Activated naive CD4-positive, alpha-beta T cell treated with anti-CD3 and anti-CD28 coated beads for 36 hours (primary cell): ENCODE measurements at regions not wholly inside any gene's neighbourhood (a gene's known extent, or its start where the extent isn't known, plus 50 kb on each side); places are given as distances from the start of the nearest gene placed in this dataset.

Experiments
- CTCF ChIA-PET: fragments of 350-600 bp; sonication (Branson Sonifier 250); formaldehyde crosslinking; loops from one replicate; lab custom pipeline; 2021; ENCODE audit warnings: antibody characterized with exemption; lab: Charles Lee
- DNase-seq: peaks from one replicate; pipeline ENCODE4 v3.0.0-alpha.2; 2020
- H3K27ac Mint-ChIP-seq: one replicate; pipeline ENCODE4 v1.8.0; 2021; ENCODE audit warnings: mild to moderate bottlenecking, mixed read lengths
- H3K27me3 Mint-ChIP-seq: one replicate; pipeline ENCODE4 v1.8.0; 2021; ENCODE audit warnings: low read depth, mixed read lengths
- H3K36me3 Mint-ChIP-seq: one replicate; pipeline ENCODE4 v1.8.0; 2021; ENCODE audit warnings: low read depth, mixed read lengths
- H3K4me1 Mint-ChIP-seq: one replicate; pipeline ENCODE4 v1.8.0; 2021; ENCODE audit warnings: low read depth, mixed read lengths
- H3K4me3 Mint-ChIP-seq: one replicate; pipeline ENCODE4 v1.8.0; 2021; ENCODE audit warnings: mild to moderate bottlenecking, moderate library complexity, mixed read lengths
- H3K9me3 Mint-ChIP-seq: one replicate; pipeline ENCODE4 v1.8.0; 2021; ENCODE audit warnings: mixed read lengths
- intact Hi-C: fragments of 100-400 bp; cut with micrococcal nuclease; formaldehyde crosslinking; loops from one replicate; pipeline ENCODE4 v1.15.1; 2023

DNA sequence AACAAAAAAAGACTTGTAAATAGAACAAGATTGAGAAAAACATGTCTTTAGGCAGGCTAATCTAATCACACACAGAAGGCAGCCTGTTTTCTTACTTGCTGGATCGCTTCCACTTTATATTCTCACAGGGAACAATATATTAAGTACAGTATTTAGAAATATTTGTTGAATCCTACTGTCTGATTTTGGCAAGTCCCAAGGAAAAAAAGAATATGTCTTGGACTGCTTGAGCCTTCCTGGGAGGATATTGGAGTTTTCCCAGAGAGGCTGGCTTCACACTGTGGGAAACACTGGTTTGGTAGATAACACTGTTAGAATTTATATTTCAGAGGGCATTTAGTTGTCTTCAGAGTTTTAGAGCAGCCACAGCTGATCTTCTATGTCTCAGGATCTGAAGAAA, 229.7 kb downstream of the PRL start:
- intact Hi-C loops: loop anchor here (10.0 kb wide), 1 partner anchor 1862 kb away; no protein-coding TSS in a partner anchor

DNA sequence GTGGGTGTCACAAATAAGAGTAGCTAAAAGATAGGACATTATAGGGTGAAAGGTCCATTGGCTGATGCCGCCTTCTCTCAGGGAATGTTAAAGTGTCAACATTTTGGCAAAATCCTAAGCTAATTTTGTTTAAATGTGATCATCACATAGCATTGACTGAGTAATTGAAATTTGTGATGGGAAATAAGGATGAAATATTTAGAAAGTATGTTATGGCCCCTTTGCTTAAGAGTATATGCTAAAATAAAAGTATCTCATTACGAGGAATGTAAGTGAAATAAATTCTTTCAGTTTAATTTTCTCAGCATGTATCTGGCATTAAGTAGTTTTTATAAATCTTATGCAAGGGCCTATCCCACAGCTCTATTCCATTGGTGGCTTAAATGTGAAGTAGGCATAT, 229.2 kb downstream of the PRL start:
- intact Hi-C loops: loop anchor here (10.0 kb wide), 1 partner anchor 1863 kb away; no protein-coding TSS in a partner anchor
- Mint-ChIP-seq H3K36me3 (no peaks in the 10 kb centered on the region), H3K4me1 (peaks cover 11% of the 10 kb centered on the region), H3K27me3 (peaks cover 3% of the 10 kb centered on the region), H3K9me3 (no peaks in the 10 kb centered on the region), H3K4me3 (no peak overlapping the region), H3K27ac (no peak overlapping the region)
- DNase-seq: no peak
- CTCF ChIA-PET: interaction anchor here (0.9 kb wide), 1 partner anchor 153 kb away, joined by 3 read pairs; no protein-coding TSS in a partner anchor

More for the DNA sequence above, 229.7 kb downstream of the PRL start:
- peaks cover 12% of the 10 kb centered on the region for H3K4me1 Mint-ChIP-seq
- CTCF ChIA-PET: no interaction called here
- H3K36me3 Mint-ChIP-seq: no peaks in the 10 kb centered on the region
- H3K4me3 Mint-ChIP-seq: no peak overlapping the region
- H3K27ac Mint-ChIP-seq: no peak overlapping the region
- DNase-seq: no peak
- peaks cover 8% of the 10 kb centered on the region for H3K27me3 Mint-ChIP-seq
- no peaks in the 10 kb centered on the region for H3K9me3 Mint-ChIP-seq

- Mint-ChIP-seq H3K27ac (no peak overlapping the region), H3K9me3 (no peaks in the 10 kb centered on the region), H3K4me1 (peaks cover 3% of the 10 kb centered on the region), H3K27me3 (no peaks in the 10 kb centered on the region), H3K36me3 (no peaks in the 10 kb centered on the region), H3K4me3 (no peak overlapping the region)
- CTCF ChIA-PET: interaction anchor here (0.7 to 0.9 kb wide), 2 partner anchors 154 to 228 kb away, joined by 3 read pairs; no protein-coding TSS in a partner anchor
- DNase-seq: no peak
- intact Hi-C loops: loop anchor here (10.0 kb wide), 1 partner anchor 1864 kb away; no protein-coding TSS in a partner anchor
These were observed 228.1 kb downstream of the PRL start for GRCh38 chr6:22068561-22069305.

DNA sequence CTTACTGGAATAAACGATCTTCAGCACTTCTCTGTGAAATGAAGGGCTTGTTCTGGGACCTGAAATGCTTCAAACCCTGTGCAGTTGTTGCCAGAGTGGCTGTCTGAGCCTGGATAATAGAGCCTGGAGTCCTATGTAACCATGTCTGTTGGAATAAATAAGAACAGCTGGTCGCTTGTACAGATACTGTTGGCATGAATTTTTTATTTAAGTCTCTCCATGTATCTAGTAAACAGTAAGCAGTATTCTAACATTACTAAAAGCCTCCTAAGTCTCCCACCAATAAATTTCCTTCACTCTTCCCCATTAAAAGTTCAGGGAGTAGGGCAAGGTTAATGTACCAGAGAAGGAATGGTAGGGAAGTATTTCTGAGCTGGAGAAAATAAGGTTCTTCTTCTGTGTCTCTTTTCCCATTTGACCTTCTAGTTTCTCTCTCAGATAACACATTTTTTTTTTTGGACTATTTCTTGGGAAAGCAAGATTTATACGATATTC, 227.5 kb downstream of the PRL start:
- intact Hi-C loops: loop anchor here (10.0 kb wide), 1 partner anchor 1865 kb away; no protein-coding TSS in a partner anchor

DNA sequence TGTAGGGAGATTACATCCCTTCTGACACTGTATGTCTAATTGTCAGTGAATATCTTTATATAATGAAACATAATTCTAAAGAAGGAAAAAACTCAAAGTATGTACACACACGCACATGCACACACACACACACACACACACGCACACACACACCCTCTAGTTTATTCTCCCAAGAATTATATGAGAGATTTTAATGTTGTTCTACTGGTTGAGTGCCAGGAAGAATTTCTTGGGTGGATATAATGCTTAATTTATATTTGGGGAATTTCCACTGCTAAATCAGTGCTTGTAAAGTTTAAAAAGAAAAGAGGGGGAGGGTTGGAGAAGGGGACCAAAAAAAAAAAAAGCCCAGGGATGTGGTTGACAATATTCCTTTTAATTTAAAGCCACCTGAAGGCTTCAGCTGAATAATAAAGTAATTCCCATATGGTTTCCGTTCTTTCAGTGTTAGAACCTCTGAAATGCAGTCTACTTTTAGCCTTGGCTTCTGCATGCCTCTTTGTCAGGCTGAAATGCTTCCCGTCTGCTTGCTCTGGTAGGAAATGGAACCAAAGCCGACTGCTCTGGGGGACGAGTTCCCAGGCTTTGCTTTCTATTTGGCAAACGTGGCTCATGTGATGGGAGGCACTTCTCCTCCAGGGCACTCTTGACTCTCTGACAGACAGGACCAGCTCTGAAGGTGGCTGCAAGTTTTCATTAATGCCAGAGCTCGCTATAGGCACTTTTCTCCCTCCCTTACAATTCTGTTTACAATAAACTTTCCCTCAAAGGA, 225.4 kb downstream of the PRL start:
- intact Hi-C loops: loop anchor here (10.0 kb wide), 1 partner anchor 1553 kb away; no protein-coding TSS in a partner anchor
- no peak overlapping the region for H3K4me3 Mint-ChIP-seq
- H3K4me1 Mint-ChIP-seq: no peaks in the 10 kb centered on the region
- no peaks in the 10 kb centered on the region for H3K27me3 Mint-ChIP-seq
- H3K36me3 Mint-ChIP-seq: no peaks in the 10 kb centered on the region
- CTCF ChIA-PET: no interaction called here
- H3K9me3 Mint-ChIP-seq: no peaks in the 10 kb centered on the region
- no peak for DNase-seq
- no peak overlapping the region for H3K27ac Mint-ChIP-seq

More for the DNA sequence above, 227.5 kb downstream of the PRL start:
- no peaks in the 10 kb centered on the region for H3K36me3 Mint-ChIP-seq
- no peak overlapping the region for H3K27ac Mint-ChIP-seq
- no peak overlapping the region for H3K4me3 Mint-ChIP-seq
- H3K4me1 Mint-ChIP-seq: no peaks in the 10 kb centered on the region
- DNase-seq: no peak
- no peaks in the 10 kb centered on the region for H3K27me3 Mint-ChIP-seq
- H3K9me3 Mint-ChIP-seq: no peaks in the 10 kb centered on the region
- CTCF ChIA-PET: no interaction called here

DNA sequence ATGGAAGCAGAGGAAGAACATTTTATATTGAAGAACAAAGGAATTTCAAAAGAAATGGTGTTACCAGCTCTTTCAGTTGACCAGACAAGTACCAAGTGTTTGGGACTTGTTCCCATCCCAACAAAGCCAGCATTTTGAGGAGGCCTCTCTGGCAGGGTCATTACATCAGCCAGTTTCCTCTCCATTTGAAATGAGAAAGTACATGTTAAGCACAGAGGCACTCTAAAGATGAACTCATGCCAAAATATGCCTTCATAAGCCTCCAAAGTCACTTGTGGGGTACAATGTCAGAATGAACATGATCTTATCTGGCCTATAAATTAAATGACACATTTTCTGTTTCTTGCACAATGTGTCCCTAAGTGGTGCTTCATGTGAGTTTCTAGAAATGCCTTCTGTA, 223.9 kb downstream of the PRL start:
- H3K36me3 Mint-ChIP-seq: no peaks in the 10 kb centered on the region
- H3K27ac Mint-ChIP-seq: no peak overlapping the region
- no peaks in the 10 kb centered on the region for H3K27me3 Mint-ChIP-seq
- no peak overlapping the region for H3K4me3 Mint-ChIP-seq
- no peaks in the 10 kb centered on the region for H3K9me3 Mint-ChIP-seq
- intact Hi-C loops: loop anchor here (10.0 kb wide), 1 partner anchor 1552 kb away; no protein-coding TSS in a partner anchor
- no peak for DNase-seq
- CTCF ChIA-PET: no interaction called here
- H3K4me1 Mint-ChIP-seq: no peaks in the 10 kb centered on the region

- no peaks in the 10 kb centered on the region for H3K27me3 Mint-ChIP-seq
- H3K4me3 Mint-ChIP-seq: no peak overlapping the region
- no peaks in the 10 kb centered on the region for H3K4me1 Mint-ChIP-seq
- no peaks in the 10 kb centered on the region for H3K9me3 Mint-ChIP-seq
- H3K36me3 Mint-ChIP-seq: no peaks in the 10 kb centered on the region
- DNase-seq: no peak
- CTCF ChIA-PET: no interaction called here
- H3K27ac Mint-ChIP-seq: no peak overlapping the region
- intact Hi-C loops: loop anchor here (10.0 kb wide), 1 partner anchor 1551 kb away; no protein-coding TSS in a partner anchor
These were observed 223.2 kb downstream of the PRL start for GRCh38 chr6:22073516-22074198.

- H3K9me3 Mint-ChIP-seq: no peaks in the 10 kb centered on the region
- H3K27ac Mint-ChIP-seq: no peak overlapping the region
- no peaks in the 10 kb centered on the region for H3K36me3 Mint-ChIP-seq
- DNase-seq: no peak
- CTCF ChIA-PET: no interaction called here
- no peaks in the 10 kb centered on the region for H3K4me1 Mint-ChIP-seq
- intact Hi-C loops: loop anchor here (10.0 kb wide), 1 partner anchor 1547 kb away; no protein-coding TSS in a partner anchor
- no peaks in the 10 kb centered on the region for H3K27me3 Mint-ChIP-seq
- H3K4me3 Mint-ChIP-seq: no peak overlapping the region
These were observed 218.5 kb downstream of the PRL start for GRCh38 chr6:22078288-22078687.

- no peaks in the 10 kb centered on the region for H3K36me3 Mint-ChIP-seq
- H3K27me3 Mint-ChIP-seq: no peaks in the 10 kb centered on the region
- no peaks in the 10 kb centered on the region for H3K9me3 Mint-ChIP-seq
- H3K4me3 Mint-ChIP-seq: no peak overlapping the region
- H3K4me1 Mint-ChIP-seq: no peaks in the 10 kb centered on the region
- no peak for DNase-seq
- CTCF ChIA-PET: no interaction called here
- intact Hi-C loops: loop anchor here (10.0 kb wide), 1 partner anchor 1546 kb away; no protein-coding TSS in a partner anchor
- H3K27ac Mint-ChIP-seq: no peak overlapping the region
These were observed 217.9 kb downstream of the PRL start for GRCh38 chr6:22078802-22079545.

DNA sequence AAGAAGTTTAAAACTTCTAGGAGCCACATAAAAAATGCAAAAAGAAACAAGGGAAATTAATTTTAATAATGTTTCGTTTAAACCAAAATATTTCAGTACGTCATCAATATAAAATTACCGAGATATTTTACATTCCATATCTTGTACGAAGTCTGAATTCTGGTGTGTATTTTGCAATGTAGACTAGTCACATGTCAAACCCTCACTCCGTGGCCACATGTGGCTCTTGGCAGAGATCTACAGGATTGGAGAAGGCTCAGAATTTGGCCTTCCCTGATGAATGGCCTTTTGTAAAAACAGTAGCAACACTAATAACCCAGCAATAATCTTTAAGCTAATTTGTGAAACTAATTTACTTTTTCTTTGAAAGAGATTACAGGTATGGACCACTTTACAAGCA, 217.1 kb downstream of the PRL start:
- no peak overlapping the region for H3K4me3 Mint-ChIP-seq
- CTCF ChIA-PET: no interaction called here
- intact Hi-C loops: loop anchor here (10.0 kb wide), 1 partner anchor 1545 kb away; no protein-coding TSS in a partner anchor
- DNase-seq: no peak
- no peaks in the 10 kb centered on the region for H3K9me3 Mint-ChIP-seq
- H3K27me3 Mint-ChIP-seq: no peaks in the 10 kb centered on the region
- no peak overlapping the region for H3K27ac Mint-ChIP-seq
- H3K4me1 Mint-ChIP-seq: no peaks in the 10 kb centered on the region
- H3K36me3 Mint-ChIP-seq: no peaks in the 10 kb centered on the region

DNA sequence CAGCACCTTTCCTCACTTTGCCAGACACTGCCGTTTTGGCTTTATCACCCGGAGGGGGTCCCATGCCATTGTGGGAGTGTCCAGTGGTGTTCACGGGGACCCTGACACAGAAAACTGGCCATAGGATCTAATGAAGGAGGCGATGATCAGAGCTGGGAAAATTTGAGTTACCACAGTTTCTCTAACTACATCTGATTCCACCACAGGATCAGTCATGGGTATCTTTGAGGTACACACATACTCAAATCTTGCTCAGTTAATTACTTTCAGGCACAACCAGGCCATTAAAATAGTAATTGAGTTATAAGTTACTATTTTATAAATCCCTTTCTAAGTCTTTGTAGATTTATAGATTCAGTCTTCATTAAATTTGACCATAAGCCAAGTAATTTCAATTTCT, 215.1 kb downstream of the PRL start:
- Mint-ChIP-seq H3K27me3 (no peaks in the 10 kb centered on the region), H3K27ac (no peak overlapping the region), H3K36me3 (no peaks in the 10 kb centered on the region), H3K4me3 (no peak overlapping the region), H3K9me3 (peaks cover 4% of the 10 kb centered on the region), H3K4me1 (no peaks in the 10 kb centered on the region)
- DNase-seq: no peak
- intact Hi-C loops: no loop called here
- CTCF ChIA-PET: no interaction called here
